Stimulated activated CD4-positive, alpha-beta T cell treated with anti-CD3 and anti-CD28 coated beads, TNF-alpha, amount 100 ng/mL, for 1 hour (primary cell): ENCODE measurements at regions not wholly inside any gene's neighbourhood (a gene's known extent, or its start where the extent isn't known, plus 50 kb on each side); places are given as distances from the start of the nearest gene placed in this dataset.

Experiments
- DNase-seq, 3 donors: peaks; one replicate each; pipeline ENCODE4 v3.0.0-alpha.2; 2020; ENCODE audit warnings: low read depth in 3 of 3, low spot score in 1 of 3

DNA sequence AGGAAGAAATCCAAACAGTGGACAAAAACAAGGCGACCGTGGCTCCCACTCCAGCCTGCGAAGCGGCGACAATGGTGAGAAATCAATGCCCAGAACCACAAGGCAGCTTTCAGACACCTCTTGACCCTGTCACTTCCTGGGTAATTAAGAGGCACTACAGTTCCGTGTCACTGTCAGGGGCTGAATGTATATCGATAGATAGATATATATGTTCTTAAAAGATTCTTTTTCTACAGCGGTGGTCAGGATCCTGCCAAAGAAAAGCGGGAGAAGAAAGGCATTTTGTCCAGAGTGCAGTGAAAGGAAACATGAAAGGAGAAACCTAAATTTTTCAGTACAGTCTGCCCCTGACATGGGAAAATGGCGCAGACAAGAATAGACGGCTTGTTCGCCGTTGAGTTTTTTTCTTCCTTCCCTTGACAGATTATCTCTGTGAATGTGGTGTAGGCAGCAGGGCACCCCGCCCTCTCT lies 56.2 kb upstream of the HES1 start:
- no peak for DNase-seq

DNA sequence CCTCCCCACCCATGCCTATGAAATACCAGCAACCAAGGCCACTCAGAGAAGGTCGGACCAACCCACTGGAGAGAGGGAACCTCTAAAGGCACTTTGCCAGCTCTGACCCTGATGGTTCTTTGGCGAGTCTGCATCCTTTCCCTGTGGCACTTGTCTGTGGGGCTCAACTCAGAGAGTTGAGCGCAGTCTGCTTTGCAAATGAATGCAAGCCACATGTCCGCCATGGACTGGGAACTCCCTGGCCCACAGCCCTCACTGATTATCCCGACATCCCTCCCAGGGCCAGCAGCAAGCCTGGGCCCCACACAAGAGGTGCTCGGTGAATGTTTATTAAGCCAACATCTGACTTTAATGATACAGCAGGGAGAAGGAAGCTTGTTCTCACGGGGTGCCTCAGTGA lies 55.5 kb upstream of the HES1 start:
- DNase-seq, result no peak

DNA sequence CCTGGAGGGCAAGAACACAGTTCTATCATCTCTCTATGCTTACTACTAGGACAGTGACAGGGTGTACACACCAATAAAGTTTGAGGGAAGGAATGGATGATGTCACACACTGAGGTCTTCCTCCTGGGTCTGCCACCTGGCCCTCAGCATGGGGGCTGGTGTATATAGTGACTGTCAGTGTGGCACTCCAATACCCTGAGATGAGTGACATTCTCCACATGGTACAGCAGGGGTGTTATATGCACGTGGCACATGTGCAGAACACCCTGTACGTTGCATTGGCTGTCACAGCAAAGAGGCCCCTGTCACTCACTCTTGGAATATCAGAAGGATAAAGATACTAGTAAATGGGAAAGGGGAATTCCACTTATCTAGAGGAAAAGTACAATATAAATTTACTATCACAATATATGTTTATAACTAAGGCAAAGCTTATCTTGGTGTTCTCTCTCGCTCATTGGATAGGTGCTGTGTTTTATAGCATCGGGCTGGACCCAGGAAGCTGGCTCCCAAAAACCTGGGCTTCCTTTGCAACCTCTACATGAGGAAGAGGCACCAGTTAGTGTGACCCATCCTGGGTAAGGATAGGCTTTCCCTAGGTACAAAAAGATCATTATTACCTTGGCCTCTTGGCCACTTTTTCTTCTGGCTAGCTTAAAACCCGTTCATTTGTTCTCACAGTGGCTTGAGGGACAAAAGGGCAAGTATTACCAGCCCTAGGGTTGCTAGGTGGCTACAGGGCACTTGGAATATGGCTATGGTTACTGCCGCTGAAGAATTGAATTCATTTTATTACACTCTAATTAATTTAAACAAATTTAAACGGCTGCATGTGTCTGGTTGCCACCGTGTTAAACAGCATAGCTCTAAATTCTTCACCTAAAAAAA lies 54.8 kb upstream of the HES1 start:
- no peak for DNase-seq

DNA sequence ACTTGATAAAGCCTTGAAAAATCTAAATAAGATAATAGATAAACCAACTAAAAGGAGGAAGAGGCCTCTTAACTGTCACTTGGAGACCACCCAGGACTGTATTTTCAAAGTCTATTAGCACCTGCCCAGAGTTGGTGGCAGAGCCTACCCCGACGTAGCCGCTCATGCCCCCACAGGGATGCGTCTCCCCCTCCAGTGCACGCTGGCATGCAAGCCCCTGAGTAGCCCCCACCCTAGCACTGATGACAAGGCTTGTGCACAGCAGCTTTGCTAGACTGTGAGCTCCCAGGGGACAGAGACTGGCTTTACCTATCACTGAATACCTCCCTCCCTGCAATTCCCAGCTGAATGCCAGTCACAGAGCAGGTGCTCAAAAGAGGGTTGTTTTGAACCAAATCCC lies 54.1 kb upstream of the HES1 start:
- no peak for DNase-seq

DNA sequence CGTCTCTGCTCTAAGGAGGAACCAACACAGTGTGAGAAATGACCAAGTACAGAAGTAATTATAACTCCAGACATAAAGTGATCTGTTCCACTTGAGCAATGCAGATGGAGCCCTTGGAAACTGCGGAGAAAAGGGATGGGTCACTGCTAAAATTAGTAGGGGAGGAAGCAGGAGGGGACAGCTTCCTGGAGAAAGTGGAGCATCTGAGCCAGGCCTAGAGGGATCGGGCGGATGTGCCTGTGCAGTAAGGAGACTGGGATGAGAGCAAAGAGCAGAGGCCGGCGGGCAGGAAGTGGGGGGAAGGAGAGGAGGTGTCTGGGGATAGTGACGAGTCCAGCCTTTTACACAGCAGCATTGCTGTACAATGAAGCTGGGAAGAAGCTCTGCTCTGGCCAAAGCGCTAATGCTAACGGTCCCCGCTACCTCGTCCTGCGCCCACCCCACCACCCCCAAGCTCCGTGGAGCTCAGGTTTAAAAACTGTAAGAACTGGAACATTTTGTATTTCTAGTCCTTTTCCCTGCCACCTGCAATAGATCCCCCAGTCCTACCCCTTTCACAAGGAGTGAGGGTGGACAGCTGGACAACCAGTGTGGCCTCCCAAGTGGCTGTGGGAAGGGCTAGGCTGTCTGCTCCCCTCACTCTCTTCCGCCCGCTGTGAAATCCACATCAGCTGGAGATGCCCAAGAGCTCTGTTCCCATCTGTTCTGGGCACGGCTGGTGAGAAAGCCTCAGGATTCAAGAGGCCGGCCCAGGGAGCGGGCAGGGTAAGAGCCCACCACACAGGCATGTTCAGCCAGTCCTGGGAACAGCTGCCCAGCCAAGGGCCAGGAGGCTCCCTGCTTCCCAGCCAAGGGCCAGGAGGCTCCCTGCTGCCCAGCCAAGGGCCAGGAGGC lies 53.0 kb upstream of the HES1 start:
- DNase-seq, result no peak

DNA sequence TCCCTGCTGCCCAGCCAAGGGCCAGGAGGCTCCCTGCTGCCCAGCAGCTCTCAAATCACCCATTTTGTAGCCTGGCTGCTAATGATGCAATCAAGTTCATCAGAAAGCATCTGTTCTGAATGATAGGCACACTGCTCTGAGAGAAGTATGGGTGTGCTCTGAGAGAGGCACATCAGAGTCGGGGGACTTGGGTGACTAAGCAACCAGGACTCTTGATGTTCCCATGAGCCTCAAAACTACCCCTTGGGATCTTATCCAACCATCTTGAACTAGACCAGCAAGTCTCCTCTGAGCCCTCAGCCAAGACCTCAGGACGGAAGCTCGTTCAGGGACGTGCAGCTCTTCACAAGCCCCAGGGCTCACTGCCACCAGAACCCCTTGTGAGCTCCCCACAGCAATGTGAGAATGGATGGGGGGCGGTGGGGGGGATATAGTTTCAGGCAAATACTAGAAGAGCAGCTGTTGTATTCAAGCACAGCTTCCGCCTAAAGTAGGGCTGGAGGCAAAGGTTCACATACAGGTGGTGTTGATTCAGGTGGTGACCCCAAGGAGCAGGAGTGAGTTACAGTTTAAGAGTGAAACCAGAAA lies 52.2 kb upstream of the HES1 start:
- DNase-seq, result no peak

DNA sequence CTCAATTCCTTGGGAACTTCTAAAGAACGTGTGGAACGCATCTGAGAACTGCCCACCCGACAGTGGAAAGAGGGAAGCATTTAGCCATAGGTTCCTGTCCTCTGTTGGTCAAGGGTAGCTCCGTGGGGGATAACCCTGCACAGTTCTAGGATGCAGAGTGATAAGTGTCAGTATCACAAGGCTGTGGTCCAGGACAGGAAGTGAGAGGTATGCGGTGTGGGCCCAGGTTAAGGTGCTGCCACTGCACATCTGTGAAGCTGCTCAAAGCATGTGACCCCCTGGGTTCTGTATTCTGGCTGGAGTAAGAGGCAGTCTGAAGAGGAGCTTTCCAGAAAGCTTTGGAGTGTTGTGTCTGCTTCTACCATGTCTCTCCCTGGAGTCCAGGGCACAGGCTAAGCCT lies 51.7 kb upstream of the HES1 start:
- DNase-seq, result no peak
